ENCODE measurements at regions not wholly inside any gene's neighbourhood (a gene's known extent, or its start where the extent isn't known, plus 50 kb on each side); places are given as distances from the start of the nearest gene placed in this dataset.

DNA sequence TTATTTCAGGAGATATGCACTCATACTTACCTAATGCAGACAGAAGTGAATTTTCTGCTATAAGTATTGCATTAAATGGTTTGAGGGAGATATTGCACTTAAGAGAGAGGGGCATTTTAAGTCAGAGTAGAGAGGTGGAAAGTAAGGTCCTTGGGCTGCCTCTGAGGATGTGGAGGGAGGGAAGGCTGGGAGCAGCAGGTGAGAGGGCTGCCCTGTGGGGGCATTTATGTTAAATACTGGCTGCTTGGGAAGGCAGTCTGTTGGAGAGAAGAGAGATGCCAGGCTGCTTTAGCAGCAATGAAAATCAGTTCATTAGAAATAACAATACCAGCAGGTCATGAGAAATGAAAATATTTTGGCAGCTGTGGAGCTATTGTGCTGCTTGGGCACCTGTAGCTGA, 576.2 kb upstream of the HS6ST1 start:
- no peak for DNase-seq (ENCODE audit: low read depth)

DNA sequence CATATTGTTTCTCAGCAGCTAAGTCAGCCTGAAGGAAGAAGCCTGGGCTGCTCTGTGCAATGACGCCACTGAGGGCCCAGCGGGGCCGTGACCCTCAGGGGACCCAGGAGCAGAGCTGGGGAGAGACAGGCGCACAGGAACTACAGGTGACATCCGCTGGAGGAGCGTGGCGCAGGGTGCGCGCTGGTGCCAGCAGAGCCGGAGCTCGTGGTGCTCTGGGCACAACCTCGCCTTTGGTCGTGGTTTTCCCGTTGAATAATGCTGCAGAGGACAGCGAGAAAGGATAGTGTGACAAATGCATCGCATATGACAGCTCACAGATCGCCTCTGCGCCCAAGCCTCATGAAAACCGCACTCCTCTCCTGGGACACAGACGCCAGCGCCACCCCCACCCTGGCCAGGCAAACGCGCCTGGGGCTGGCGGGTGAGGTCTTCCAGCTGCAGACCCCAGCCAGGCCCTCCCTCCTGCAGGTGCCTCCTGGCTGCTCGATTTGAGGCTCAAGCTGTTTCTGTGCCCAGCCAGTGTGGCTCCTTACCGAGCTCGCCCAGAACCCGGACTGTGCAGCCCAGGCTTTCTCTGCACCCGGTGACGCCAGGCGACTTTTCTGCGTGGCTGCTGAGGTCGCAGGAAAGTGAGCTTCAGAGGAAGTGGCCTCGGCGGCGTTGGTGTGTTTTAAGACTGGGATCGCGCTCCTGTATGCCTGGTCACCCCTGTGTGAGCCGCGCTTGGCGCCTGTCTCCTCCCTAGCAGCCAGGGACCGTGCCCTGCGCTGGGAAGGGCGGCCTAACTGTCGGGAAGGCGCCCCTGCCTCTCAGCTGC, 583.1 kb upstream of the HS6ST1 start:
- no peak for DNase-seq (ENCODE audit: low read depth)

DNA sequence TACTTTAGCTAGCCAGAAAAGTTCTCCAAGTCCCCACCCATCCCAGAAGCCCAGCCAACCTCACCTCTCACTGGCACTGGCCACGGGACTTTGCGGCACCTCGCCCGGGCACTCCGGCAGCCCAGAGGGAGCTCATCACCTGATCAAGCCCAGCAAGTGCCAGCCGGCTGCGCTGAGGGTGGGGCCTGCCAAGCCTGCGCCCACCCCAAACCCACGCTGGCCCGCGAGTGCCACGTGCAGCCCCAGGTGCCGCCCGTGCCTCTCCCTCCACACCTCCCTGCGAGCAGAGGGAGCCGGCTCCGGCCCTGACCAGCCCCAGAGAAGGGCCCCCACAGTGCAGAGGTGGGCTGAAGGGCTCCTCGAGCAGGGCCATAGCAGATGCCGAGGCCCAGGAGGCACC, 585.0 kb upstream of the HS6ST1 start:
- no peak for DNase-seq (ENCODE audit: low read depth)

DNA sequence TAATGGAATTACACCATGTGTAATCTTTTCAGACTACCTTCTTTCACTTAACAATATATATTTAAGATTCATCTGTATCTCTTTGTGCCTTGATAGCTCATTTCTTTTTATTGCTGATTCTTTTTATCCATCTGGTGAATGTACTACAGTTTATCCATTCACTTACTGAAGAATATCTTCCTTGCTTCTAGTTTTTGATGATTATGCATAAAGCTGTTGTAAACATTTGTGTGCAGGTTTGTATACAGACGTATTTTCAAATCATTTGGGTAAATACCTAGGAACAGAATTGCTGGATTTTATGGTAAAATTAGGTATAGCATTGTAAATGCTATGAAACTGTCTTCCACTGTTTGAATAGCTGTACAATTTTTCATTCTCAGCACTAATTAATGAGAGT, 592.6 kb upstream of the HS6ST1 start:
- DNase-seq (ENCODE audit: low read depth) = no peak

DNA sequence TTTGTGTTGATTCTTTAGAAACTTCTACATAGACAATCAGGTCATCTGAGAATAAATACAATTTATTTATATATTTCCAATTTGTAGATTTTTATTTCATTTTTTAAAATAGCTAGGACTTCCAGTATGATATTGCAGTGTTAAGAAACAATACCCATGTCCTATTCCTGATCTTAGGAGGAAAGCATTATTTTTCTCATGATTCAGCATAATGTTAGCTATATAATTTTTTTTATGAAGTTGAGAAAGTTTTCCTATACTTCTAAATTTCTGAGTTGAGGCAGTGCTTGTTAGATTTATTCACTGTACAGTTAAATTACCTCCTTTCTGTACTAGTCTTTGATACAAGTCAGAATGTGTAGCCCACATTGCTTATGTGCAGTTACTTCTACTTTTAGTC, 595.7 kb upstream of the HS6ST1 start:
- no peak for DNase-seq (ENCODE audit: low read depth)

DNA sequence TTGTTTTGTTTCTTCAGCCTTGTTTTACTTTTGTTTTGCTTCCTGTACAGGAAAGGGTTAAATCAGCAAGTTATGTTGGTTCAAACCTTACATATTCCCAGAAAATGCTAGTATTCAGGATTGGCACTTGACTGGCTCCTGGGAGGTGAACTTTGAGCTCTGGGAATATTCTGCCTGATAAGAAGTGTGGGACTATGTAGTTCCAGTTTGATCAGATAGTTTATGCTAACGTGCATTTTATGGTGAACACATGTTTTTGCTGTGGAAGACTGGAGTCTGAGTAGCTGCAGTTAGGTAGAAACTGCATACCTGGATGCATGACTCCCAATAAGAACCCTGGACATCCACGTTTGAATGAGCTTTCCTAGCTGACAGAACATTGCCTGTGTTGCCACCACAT, 603.1 kb upstream of the HS6ST1 start:
- DNase-seq (ENCODE audit: low read depth) = no peak

DNA sequence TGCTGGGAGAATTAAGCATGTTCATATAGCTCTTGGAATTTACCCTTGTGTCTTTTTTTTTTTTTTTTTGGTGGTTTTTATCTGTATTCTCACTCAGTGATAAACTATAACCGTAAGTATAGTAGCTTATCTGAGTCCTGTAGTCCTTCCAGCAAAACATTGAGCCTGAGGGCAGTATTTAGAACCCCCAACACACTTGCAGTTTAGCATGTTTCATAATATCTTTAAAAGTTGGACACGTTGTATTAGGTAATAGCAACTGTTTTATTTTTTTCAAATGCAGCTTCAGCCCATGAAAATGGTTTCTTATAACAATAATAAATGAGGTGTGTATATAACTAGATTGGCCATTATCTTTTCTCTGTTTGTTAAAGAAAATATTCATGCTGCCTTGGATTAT, 603.5 kb upstream of the HS6ST1 start:
- DNase-seq (ENCODE audit: low read depth) = no peak

DNA sequence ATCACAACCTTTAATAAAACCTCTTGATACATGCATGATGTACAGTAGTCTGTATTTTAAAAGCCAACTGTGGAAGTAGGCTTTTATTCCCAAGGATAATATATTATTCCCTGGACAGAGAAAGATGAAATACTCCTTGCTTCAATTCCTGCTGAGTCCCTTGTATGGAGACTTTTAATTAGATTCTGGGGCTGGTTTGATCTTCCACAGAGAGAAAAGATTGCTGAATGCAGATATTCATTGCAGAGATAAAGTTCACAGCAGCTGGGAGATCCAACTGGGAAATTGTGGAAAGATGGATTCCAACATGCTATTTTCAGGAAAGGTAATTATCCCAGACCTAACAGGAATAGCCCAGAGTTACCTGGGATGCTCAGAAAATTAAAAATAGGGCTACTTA, 607.0 kb upstream of the HS6ST1 start:
- DNase-seq (ENCODE audit: low read depth) = no peak

DNA sequence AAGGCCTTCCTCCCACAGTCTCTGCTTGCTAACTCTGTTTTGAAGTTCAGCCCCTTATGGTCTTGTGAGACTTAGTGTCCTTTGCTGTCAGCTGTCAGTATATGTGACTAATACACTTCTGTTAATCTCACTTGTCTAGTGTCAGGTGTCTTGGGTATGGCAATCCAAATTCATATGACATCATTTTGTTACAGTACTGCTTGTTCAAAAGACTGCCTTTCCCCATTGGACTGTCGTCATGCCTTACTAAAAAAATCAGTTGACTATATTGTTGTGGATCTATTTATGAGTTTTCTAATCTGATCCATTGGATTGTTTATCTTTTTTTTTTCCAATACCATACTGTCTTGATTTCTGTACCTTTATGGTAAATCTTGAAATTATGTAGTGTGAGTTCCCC, 611.4 kb upstream of the HS6ST1 start:
- no peak for DNase-seq (ENCODE audit: low read depth)

DNA sequence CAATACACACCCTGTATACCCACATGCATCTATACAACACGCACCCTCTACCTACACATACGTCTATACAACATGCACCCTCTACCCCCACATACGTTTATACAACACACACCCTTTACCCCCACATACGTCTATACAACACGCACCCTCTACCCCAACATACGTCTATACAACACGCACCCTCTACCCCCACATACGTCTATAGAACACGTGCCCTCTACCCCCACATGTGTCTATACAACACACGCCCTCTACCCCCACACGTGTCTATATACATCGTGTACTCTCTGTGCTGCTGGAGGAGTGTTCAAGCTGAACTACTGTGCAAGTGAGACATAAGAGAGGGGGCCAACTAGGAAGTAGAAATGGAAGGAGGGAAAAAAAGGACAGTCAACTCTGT, 621.7 kb upstream of the HS6ST1 start:
- no peak for DNase-seq (ENCODE audit: low read depth)

DNA sequence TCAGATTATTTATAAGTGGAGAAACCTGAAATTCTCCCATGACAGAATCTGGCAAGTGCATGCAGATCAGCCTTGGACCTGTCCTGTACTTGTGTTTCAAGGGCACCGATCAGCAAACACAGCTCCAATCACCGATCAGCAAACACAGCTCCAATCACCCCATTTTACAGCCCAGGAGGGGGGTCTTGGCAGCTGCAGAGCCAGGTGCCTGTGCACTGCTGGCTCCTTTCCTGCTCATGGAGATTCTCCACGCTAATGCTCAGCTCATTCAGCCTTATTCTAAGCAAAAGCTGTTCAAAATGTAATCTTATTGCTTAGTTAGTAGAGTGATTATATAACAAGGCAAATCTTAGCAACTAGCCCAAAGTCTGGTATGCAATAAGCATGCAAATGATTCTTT, 623.1 kb upstream of the HS6ST1 start:
- DNase-seq (ENCODE audit: low read depth) = no peak

DNA sequence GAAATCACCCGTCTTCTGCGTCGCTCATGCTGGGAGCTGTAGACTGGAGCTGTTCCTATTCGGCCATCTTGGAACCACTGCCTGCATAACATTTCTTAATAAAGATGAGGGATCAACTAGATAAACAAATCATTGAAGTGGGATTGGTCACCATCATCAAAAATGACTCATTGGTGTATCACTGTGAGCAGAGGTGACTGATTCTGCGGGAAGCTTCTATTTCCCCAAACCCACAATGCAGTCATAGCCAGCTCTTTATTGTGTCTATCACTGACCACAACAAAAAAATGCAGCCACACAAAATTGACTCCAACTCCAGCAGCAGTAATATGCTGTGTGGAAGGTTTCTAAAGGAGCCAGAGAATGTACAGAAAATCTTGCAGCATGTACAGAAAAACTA, 630.7 kb upstream of the HS6ST1 start:
- DNase-seq (ENCODE audit: low read depth) = no peak

DNA sequence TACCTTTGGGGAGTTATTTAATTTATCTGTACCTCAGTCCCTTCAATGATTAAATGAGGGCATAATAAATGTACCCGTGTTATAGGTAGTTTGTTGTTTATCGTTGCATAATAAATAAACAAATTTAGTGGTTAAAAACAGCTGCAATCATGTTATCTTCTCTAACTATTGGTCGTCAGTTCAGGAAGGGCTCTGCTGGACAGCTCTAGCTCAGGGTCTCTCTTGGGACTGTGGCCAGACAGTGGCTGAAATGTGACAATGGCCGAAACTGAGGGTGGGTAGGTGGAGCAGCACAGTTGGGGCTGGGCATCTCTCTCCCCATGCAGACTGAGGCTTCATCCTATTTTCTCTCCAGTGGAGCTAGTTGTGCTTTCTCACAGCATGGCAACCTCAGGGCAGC, 632.1 kb upstream of the HS6ST1 start:
- DNase-seq (ENCODE audit: low read depth) = no peak

DNA sequence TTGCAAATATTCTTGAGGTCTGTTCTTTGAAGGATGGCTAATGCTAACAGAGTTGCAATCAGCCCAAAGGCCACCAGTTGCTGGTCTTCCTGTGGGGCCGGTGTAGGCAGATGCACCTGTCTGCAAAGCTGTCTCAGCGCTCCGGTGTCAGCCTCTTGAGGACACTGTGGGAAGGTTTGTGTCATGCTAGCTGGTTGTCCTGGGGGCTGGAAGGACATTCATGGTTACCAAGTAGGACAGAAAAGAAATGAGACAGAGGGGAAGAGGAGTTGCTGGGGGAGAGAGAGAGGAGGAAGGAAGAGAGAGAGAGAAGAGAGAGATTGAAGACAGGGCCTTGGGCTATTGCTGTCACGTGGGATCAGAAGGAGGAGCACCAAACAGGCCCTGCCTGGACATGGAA, 639.6 kb upstream of the HS6ST1 start:
- DNase-seq (ENCODE audit: low read depth) = no peak

DNA sequence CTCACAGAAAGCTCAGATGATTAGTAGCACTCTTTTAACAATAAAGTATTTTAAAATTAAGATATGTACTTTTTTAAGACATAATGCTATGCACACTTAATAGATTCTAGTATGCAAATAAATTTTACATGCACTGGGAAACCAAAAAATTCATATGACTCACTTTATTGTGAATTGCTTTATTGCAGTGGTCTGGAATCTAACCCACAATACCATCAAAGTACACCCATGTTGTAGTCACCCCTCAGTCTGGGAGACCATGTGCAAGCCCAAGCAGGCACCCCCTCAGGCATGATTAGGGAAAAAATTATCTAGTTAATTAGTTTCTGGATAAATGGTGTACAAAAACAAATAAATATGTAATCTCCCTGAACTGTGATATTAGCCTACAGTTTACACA, 649.0 kb upstream of the HS6ST1 start:
- DNase-seq (ENCODE audit: low read depth) = no peak

DNA sequence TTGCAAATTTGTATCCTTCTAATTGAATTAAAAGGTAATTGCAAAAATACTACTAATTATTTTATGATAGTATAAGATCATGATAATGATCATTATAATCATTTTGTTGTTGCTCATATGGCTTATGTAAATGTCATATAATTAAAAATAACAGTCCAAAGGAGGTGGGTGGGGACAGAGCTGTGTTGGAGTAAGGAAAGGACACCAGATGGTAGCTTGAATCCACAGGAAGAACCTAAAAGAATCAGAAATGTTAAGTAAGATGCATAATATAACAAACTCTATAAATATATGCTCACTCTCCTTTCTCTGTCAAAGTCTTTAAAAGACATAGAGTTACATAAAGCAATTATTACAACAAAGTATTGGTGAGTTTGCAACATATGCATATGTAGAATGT, 650.7 kb upstream of the HS6ST1 start:
- DNase-seq (ENCODE audit: low read depth) = no peak

DNA sequence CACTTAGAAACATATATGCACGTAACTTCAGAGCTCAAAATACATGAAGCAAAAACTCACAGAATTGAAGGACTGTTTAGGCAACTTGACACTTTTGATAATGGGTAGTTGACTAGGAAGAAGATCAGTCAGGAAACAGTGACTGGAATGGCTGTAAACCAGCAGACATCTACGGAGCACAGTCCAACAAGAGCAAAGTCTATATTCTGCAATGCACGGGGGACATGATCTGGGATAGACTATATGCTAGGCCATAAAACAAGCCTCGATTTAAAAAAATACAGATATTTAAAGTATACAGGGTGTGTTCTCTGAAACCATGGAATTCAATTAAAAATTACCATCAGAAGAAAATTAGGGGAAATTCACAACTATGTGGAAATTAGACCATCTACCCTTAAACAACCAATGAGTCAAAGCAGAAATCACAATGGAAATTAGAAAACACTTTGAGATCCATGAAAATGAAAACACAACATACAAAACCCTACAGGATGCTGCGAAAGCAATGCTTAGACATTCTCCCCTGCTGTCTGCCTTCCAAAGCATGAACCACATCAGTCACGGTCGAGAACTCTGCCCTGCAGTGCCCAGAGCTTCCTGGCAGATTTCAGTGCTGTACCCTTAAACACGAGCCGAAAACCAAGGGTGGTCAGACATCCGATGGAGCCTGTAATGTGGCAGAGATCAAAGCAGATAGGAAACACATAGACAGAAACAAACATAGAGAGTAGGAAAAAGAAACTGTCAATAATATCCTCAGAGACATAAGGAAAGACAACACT, 651.9 kb upstream of the HS6ST1 start:
- DNase-seq (ENCODE audit: low read depth) = no peak

DNA sequence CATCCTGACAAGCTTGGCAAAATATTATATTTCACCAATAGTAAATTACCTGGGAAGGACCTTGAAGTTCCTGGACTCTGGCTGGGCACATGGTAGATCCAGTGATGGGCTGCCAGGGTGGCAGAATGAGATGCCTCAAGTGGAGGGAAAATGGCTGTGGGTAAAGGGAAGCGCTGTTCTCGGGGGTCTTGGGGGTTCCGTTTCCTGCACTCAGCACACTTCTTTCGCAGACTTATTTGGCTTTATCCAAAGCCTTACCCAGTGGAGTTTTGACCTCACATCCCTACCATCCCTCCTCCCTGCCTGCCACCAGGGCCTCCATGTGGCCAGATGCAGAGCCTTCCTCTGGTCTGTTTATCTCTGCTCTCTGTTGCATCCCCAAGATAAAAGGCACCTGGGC, 654.9 kb upstream of the HS6ST1 start:
- DNase-seq (ENCODE audit: low read depth) = no peak

DNA sequence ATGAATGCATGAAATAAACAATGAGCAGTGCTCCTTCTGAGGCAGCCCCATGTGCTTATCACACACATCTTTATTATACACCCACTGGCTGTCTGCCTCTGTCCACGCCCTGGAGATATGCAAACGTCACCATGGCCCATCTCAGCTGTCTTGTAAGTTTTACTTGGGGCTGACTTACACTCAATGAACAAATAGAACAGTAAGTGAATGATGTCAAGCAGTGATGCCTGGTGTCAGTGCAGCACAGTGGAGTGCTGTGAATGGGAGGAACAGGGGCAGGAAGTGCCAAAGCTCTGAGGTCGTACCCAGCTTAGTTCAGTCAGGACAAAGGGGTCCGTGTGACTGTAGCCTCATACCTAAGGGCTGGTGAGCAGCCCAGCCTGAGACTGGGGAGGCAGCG, 659.5 kb upstream of the HS6ST1 start:
- no peak for DNase-seq (ENCODE audit: low read depth)

DNA sequence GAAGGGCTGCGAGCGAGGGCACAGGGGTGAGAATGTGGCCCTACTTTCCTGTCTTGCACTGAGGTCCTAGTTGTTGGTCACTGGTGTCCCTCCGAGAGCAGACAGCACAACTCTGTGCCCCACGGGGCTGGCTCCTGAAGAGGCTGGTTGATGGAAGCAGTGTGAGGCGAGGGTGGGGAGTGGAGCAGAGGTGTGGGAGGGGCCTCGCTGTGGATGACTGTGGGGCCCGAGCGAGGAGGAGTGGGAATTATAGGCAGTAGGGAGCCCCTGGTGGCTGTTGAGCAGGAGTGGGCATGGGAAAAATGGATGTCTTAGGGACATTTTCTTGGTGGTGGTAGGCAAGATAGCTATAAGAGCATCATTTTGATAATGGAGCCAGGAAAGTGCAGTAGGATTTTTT, 660.5 kb upstream of the HS6ST1 start:
- no peak for DNase-seq (ENCODE audit: low read depth)

DNA sequence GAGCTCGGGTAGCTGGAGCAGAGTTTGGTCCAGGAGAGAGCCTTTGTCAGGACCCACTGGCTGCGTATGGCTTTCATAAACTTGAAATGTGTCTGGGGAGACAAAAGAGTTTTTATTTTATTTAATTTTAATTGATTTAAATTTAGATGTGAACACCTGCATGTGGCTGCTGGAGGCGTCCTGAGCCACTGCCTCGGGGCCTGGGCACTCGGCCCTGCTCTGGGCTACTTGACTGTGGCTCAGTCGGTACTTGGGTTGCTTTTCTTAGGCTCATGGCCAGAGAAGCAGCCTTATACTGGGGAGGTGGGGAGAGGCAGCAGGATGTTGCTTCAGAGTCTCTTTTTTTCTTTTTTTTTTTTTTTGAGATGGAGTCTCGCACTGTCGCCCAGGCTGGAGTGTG, 661.8 kb upstream of the HS6ST1 start:
- no peak for DNase-seq (ENCODE audit: low read depth)

DNA sequence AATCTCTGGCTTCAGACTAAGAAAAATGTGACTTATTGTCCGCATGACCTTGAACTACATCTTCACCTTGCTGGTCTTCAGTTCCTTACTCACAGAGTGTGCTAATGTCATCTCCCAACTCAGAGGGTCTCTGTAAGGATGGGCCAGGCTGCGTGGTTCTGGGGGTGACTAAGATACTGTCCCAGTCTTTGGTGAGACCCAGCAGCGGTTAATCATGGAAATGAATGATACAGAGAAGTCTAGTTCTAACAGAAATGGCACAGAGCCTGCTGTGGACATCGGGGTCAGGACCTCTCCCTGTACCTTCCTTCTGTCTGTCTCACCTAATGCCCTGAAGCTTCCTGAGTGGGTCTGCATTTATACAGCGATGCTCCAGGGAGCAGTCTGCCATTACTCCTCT, 662.7 kb upstream of the HS6ST1 start:
- DNase-seq (ENCODE audit: low read depth) = no peak

DNA sequence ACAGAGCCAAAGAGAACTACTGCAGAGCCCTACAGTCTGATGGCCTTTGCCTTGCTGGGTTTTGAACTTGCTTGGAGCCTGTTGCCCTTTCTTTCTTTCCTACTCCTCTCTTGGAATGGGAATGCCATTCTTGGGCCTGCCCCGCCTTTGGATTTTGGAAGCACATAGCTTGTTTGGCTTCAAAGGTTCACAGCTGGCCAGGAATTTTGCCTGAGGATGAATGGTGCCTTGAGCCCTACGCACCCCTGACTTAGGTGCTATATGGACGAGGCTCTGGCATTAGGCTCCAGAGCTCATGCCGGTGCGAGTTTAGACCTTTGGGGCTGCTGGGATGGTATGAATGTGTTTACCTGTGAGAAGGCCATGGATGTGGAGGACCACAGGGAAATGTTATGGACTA, 663.3 kb upstream of the HS6ST1 start:
- no peak for DNase-seq (ENCODE audit: low read depth)

DNA sequence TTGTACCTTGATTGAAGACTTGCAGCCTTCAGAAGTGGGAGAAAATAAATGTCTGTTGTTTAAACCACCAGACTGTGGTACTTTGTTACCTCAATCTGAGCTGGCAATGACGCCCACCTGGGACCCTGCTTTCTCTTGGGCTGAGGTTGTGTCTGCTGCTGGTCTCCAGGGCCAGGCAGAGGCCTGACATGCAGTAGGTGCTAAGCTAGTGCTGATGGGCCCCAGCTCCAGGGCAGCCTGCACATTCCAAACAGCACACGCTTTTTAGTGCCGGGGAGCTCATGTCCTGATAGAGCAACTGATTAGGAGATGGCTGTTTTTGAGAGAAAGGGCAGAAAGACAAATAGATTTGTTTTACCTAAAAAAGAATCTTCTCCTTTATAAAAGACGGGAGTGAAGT, 664.0 kb upstream of the HS6ST1 start:
- no peak for DNase-seq (ENCODE audit: low read depth)
